ENCODE measurements at regions not wholly inside any gene's neighbourhood (a gene's known extent, or its start where the extent isn't known, plus 50 kb on each side); places are given as distances from the start of the nearest gene placed in this dataset.

DNA sequence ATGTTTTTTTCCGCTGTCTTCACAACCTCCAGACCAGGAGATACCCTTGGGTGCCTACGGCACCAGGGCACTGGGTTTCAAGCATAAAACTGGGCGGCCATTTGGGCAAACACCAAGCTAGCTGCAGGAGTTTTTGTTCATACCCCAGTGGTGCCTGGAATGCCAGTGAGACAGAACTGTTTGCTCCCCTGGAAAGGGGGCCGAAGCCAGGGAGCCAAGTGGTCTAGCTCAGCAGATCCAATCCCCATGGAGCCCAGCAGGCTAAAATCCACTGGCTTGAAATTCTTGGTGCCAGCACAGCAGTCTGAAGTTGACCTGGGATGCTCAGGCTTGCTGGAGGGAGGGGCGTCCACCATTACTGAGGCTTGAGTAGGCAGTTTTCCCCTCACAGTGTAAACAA lies 265.3 kb upstream of the ZEB2 start:
- TF ChIP-seq, protein P1, sequence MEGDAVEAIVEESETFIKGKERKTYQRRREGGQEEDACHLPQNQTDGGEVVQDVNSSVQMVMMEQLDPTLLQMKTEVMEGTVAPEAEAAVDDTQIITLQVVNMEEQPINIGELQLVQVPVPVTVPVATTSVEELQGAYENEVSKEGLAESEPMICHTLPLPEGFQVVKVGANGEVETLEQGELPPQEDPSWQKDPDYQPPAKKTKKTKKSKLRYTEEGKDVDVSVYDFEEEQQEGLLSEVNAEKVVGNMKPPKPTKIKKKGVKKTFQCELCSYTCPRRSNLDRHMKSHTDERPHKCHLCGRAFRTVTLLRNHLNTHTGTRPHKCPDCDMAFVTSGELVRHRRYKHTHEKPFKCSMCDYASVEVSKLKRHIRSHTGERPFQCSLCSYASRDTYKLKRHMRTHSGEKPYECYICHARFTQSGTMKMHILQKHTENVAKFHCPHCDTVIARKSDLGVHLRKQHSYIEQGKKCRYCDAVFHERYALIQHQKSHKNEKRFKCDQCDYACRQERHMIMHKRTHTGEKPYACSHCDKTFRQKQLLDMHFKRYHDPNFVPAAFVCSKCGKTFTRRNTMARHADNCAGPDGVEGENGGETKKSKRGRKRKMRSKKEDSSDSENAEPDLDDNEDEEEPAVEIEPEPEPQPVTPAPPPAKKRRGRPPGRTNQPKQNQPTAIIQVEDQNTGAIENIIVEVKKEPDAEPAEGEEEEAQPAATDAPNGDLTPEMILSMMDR (IDR thresholded peaks at IDR 0.05), result no peak
- TF ChIP-seq EZH2 (IDR thresholded peaks at IDR 0.05; ENCODE audit: borderline replicate concordance, insufficient read depth, low read depth, low read length, poor library complexity, severe bottlenecking), result no peak
